Fibroblast of lung (primary cell): ENCODE measurements at regions not wholly inside any gene's neighbourhood (a gene's known extent, or its start where the extent isn't known, plus 50 kb on each side); places are given as distances from the start of the nearest gene placed in this dataset.

Experiments used
- DNase-seq, 2 donors: peaks; one replicate each; pipeline versions ENCODE4 v3.0.0 to v3.0.0-alpha.2; 2010; ENCODE audit warnings: low read depth in 2 of 2
- H2AFZ ChIP-seq: 2 replicates; pipeline ENCODE4 v1.5.1; 2012; ENCODE audit warnings: low read length, control low read depth, inconsistent platforms
- H3K27ac ChIP-seq: 2 replicates; pipeline ENCODE4 v1.5.1; 2011; ENCODE audit warnings: low read length, control low read depth; ENCODE audit not compliant: insufficient read depth
- H3K27me3 ChIP-seq: 2 replicates; pipeline ENCODE4 v1.5.1; 2011; ENCODE audit warnings: mild to moderate bottlenecking, low read length; ENCODE audit not compliant: control insufficient read depth, insufficient read depth
- H3K36me3 ChIP-seq: 2 replicates; pipeline ENCODE4 v1.5.1; 2011; ENCODE audit warnings: low read length; ENCODE audit not compliant: control insufficient read depth, insufficient read depth
- H3K4me1 ChIP-seq: 2 replicates; pipeline ENCODE4 v1.5.1; 2011; ENCODE audit warnings: low read length; ENCODE audit not compliant: control insufficient read depth, insufficient read depth; ENCODE audit errors: extremely low read depth
- H3K4me2 ChIP-seq: 2 replicates; pipeline ENCODE4 v1.5.1; 2011; ENCODE audit warnings: low read length, control low read depth; ENCODE audit not compliant: insufficient read depth; ENCODE audit errors: extremely low read depth
- H3K4me3 ChIP-seq, 4 experiments: fragments of 200-600 bp in 1 of 4; sonication (generic) in 1 of 4; replicated peaks in 1 of 4; 2 replicates each; pipeline ENCODE4 v1.5.1; 2011 to 2016; ENCODE audit warnings: low read length in 4 of 4, low read depth in 3 of 4, mild to moderate bottlenecking in 3 of 4, control low read depth in 2 of 4, inconsistent platforms in 1 of 4, mixed read lengths in 1 of 4; ENCODE audit not compliant: insufficient read depth in 1 of 4; ENCODE audit errors: control extremely low read depth in 1 of 4
- H3K79me2 ChIP-seq: 2 replicates; pipeline ENCODE4 v1.5.1; 2012; ENCODE audit warnings: mild to moderate bottlenecking, low read length, inconsistent platforms; ENCODE audit not compliant: control insufficient read depth, insufficient read depth
- H3K9ac ChIP-seq: 2 replicates; pipeline ENCODE4 v1.5.1; 2011; ENCODE audit warnings: mild to moderate bottlenecking, low read length, control low read depth; ENCODE audit not compliant: insufficient read depth
- H3K9me3 ChIP-seq: 2 replicates; pipeline ENCODE4 v1.5.1; 2012; ENCODE audit warnings: low read depth, low read length; ENCODE audit not compliant: control insufficient read depth, insufficient read depth
- H4K20me1 ChIP-seq: 2 replicates; pipeline ENCODE4 v1.5.1; 2011; ENCODE audit warnings: low read length; ENCODE audit not compliant: control insufficient read depth, insufficient read depth; ENCODE audit errors: extremely low read depth
- CTCF ChIP-seq, 2 donors: IDR thresholded peaks in 1 of 2; conservative IDR thresholded peaks in 1 of 2; 1 replicate in 1 of 2; 2 replicates in 1 of 2; pipeline ENCODE4 v1.5.1; 2011 to 2012; ENCODE audit warnings: low read length in 2 of 2, control low read depth in 1 of 2, inconsistent platforms in 1 of 2, low read depth in 1 of 2, mild to moderate bottlenecking in 1 of 2
- EZH2 ChIP-seq: IDR thresholded peaks from 2 replicates; pipeline ENCODE4 v1.5.1; 2012; ENCODE audit warnings: low read length, control low read depth, mild to moderate bottlenecking; ENCODE audit errors: missing control alignments

- TF ChIP-seq EZH2 (no peak), CTCF (conservative IDR thresholded peaks at IDR 0.05 in 1 of 2, IDR thresholded peaks at IDR 0.05 in 1 of 2; ENCODE audit: low read depth in 1 of 2, low read length in 2 of 2) (no peak)
- Histone ChIP-seq H3K9me3 (no peaks in the 10 kb centered on the region), H3K36me3 (no peaks in the 10 kb centered on the region), H3K27ac (no peak overlapping the region), H3K4me2 (no peak overlapping the region), H4K20me1 (no peaks in the 10 kb centered on the region), H3K4me3 (no peak overlapping the region), H3K9ac (no peak overlapping the region), H3K79me2 (no peaks in the 10 kb centered on the region), H3K4me1 (no peaks in the 10 kb centered on the region), H3K27me3 (no peaks in the 10 kb centered on the region), H2AFZ (no peak overlapping the region)
- DNase-seq: peak in 1 of 2 donors; percentile 1
Measured at GRCh38 chr10:106169241-106169640, 995.3 kb downstream of the SORCS1 start.

- Histone ChIP-seq H3K9ac (no peak overlapping the region), H2AFZ (no peak overlapping the region), H3K4me3 (no peak overlapping the region), H4K20me1 (no peaks in the 10 kb centered on the region), H3K27ac (no peak overlapping the region), H3K4me1 (no peaks in the 10 kb centered on the region), H3K36me3 (no peaks in the 10 kb centered on the region), H3K27me3 (no peaks in the 10 kb centered on the region), H3K9me3 (no peaks in the 10 kb centered on the region), H3K4me2 (no peak overlapping the region), H3K79me2 (no peaks in the 10 kb centered on the region)
- TF ChIP-seq EZH2 (no peak), CTCF (conservative IDR thresholded peaks at IDR 0.05 in 1 of 2, IDR thresholded peaks at IDR 0.05 in 1 of 2; ENCODE audit: low read depth in 1 of 2, low read length in 2 of 2) (no peak)
- peak in 1 of 2 donors; percentile 5 for DNase-seq
Measured at GRCh38 chr10:106167946-106168345, 996.6 kb downstream of the SORCS1 start.

DNA sequence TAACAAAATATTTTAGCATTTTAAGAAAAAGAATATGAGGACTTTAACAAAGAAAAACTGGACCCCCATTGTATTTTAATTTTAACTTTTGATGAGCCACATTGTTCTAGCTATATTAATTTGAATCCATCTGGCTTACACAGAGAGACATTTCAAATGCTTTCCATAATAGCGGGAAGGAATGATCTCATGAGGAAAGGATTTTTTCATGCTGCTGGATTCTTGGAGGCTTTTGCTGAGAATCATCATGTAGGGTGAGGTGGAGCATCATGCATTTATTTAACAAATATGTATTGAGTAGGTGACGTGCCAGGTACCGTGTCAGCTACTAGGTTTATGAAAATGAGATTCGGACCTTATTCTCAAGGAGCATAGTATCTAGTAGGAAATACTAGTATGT is 1006.3 kb downstream of the SORCS1 start:
- no peaks in the 10 kb centered on the region for H3K4me1 ChIP-seq
- H3K79me2 ChIP-seq: no peaks in the 10 kb centered on the region
- H2AFZ ChIP-seq: no peak overlapping the region
- no peak overlapping the region for H3K4me2 ChIP-seq
- no peaks in the 10 kb centered on the region for H3K36me3 ChIP-seq
- H3K27me3 ChIP-seq: no peaks in the 10 kb centered on the region
- no peaks in the 10 kb centered on the region for H4K20me1 ChIP-seq
- no peak overlapping the region for H3K9ac ChIP-seq
- DNase-seq: no peak
- no peaks in the 10 kb centered on the region for H3K9me3 ChIP-seq
- no peak overlapping the region for H3K4me3 ChIP-seq
- no peak overlapping the region for H3K27ac ChIP-seq
- TF ChIP-seq CTCF (conservative IDR thresholded peaks at IDR 0.05 in 1 of 2, IDR thresholded peaks at IDR 0.05 in 1 of 2; ENCODE audit: low read depth in 1 of 2, low read length in 2 of 2): no peak
- no peak for TF ChIP-seq EZH2
